Astrocyte (in vitro differentiated cells and primary cell): ENCODE measurements at regions not wholly inside any gene's neighbourhood (a gene's known extent, or its start where the extent isn't known, plus 50 kb on each side); places are given as distances from the start of the nearest gene placed in this dataset.

Source experiments
- DNase-seq: peaks from one replicate; pipeline ENCODE4 v3.0.0-alpha.2; 2010; ENCODE audit warnings: low read depth
- FAIRE-seq: peaks from 2 replicates; lab custom pipeline; 2011; peaks lifted over from hg19 to GRCh38; lab: Jason Lieb, UNC
- H2AFZ ChIP-seq: 2 replicates; pipeline ENCODE4 v1.6.0; 2012; ENCODE audit warnings: low read depth, low read length, inconsistent platforms
- H3K27ac ChIP-seq: 2 replicates; pipeline ENCODE4 v1.5.1; 2011; ENCODE audit warnings: low read depth, low read length, inconsistent platforms
- H3K27me3 ChIP-seq: 2 replicates; pipeline ENCODE4 v1.6.0; 2011; ENCODE audit warnings: low read length, inconsistent platforms; ENCODE audit not compliant: insufficient read depth
- H3K36me3 ChIP-seq: 2 replicates; pipeline ENCODE4 v1.5.1; 2011; ENCODE audit warnings: low read length, inconsistent platforms; ENCODE audit not compliant: insufficient read depth
- H3K4me1 ChIP-seq: 2 replicates; pipeline ENCODE4 v1.5.1; 2011; ENCODE audit warnings: low read length, inconsistent platforms; ENCODE audit not compliant: insufficient read depth
- H3K4me2 ChIP-seq: 2 replicates; pipeline ENCODE4 v1.6.0; 2012; ENCODE audit warnings: low read length, inconsistent platforms
- H3K4me3 ChIP-seq: 2 replicates; pipeline ENCODE4 v1.5.1; 2011; ENCODE audit warnings: low read depth, mild to moderate bottlenecking, low read length, inconsistent platforms; ENCODE audit not compliant: insufficient read depth
- H3K79me2 ChIP-seq: 2 replicates; pipeline ENCODE4 v1.6.0; 2012; ENCODE audit warnings: mild to moderate bottlenecking, low read length, inconsistent platforms; ENCODE audit not compliant: insufficient read depth
- H3K9ac ChIP-seq: 2 replicates; pipeline ENCODE4 v1.6.0; 2012; ENCODE audit warnings: mild to moderate bottlenecking, low read length, inconsistent platforms
- H3K9me3 ChIP-seq: 2 replicates; pipeline ENCODE4 v1.5.1; 2012; ENCODE audit warnings: low read depth, mild to moderate bottlenecking, low read length, inconsistent platforms; ENCODE audit not compliant: insufficient read depth
- H4K20me1 ChIP-seq: 2 replicates; pipeline ENCODE4 v1.6.0; 2012; ENCODE audit warnings: low read length, inconsistent platforms; ENCODE audit not compliant: insufficient read depth
- H3K27ac Mint-ChIP-seq: one replicate; pipeline ENCODE4 v1.8.0; 2021; ENCODE audit warnings: mild to moderate bottlenecking, mixed read lengths; ENCODE audit not compliant: unreplicated experiment
- H3K27me3 Mint-ChIP-seq: one replicate; pipeline ENCODE4 v1.8.0; 2021; ENCODE audit warnings: low read depth, mixed read lengths; ENCODE audit not compliant: unreplicated experiment
- H3K36me3 Mint-ChIP-seq: one replicate; pipeline ENCODE4 v1.8.0; 2021; ENCODE audit warnings: low read depth, mixed read lengths; ENCODE audit not compliant: unreplicated experiment
- H3K4me1 Mint-ChIP-seq: one replicate; pipeline ENCODE4 v1.8.0; 2021; ENCODE audit warnings: low read depth, mixed read lengths; ENCODE audit not compliant: unreplicated experiment
- H3K4me3 Mint-ChIP-seq: one replicate; pipeline ENCODE4 v1.8.0; 2021; ENCODE audit warnings: mild to moderate bottlenecking, moderate library complexity, mixed read lengths; ENCODE audit not compliant: unreplicated experiment
- H3K9me3 Mint-ChIP-seq: one replicate; pipeline ENCODE4 v1.8.0; 2021; ENCODE audit warnings: mild to moderate bottlenecking, mixed read lengths; ENCODE audit not compliant: unreplicated experiment
- CTCF ChIP-seq: IDR thresholded peaks from 2 replicates; pipeline ENCODE4 v1.5.1; 2011; ENCODE audit warnings: low read depth, mild to moderate bottlenecking, inconsistent platforms, low read length, moderate library complexity; ENCODE audit not compliant: insufficient read depth
- EZH2 ChIP-seq: IDR thresholded peaks from 2 replicates; pipeline ENCODE4 v1.6.1; 2012; ENCODE audit warnings: mild to moderate bottlenecking, low read length, inconsistent platforms; ENCODE audit not compliant: insufficient read depth

GRCh38 chr2:134137182-134137611 is 116.7 kb upstream of the MGAT5 start:
- Histone ChIP-seq H3K36me3 (no peaks in the 10 kb centered on the region), H3K4me3 (peak overlapping the region; percentile 24), H3K4me2 (peak overlapping the region; percentile 73), H3K9ac (no peak overlapping the region), H3K27ac (peak overlapping the region; percentile 12), H3K4me1 (peaks cover 20% of the 10 kb centered on the region), H3K79me2 (peaks cover 35% of the 10 kb centered on the region), H3K9me3 (no peaks in the 10 kb centered on the region), H3K27me3 (no peaks in the 10 kb centered on the region), H2AFZ (no peak overlapping the region), H4K20me1 (no peaks in the 10 kb centered on the region)
- no peaks in the 10 kb centered on the region for H3K9me3 Mint-ChIP-seq
- no peaks in the 10 kb centered on the region for H3K27me3 Mint-ChIP-seq
- peaks cover 36% of the 10 kb centered on the region for H3K4me1 Mint-ChIP-seq
- peak overlapping the region; percentile 28 for H3K4me3 Mint-ChIP-seq
- TF ChIP-seq EZH2 (no peak), CTCF (no peak)
- peak overlapping the region; percentile 87 for H3K27ac Mint-ChIP-seq
- peak; percentile 67 for DNase-seq
- H3K36me3 Mint-ChIP-seq, result peaks cover 6% of the 10 kb centered on the region
- no peak for FAIRE-seq

GRCh38 chr2:134138115-134138514 is 115.8 kb upstream of the MGAT5 start:
- Histone ChIP-seq H4K20me1 (no peaks in the 10 kb centered on the region), H3K27me3 (no peaks in the 10 kb centered on the region), H3K9me3 (no peaks in the 10 kb centered on the region), H3K4me1 (peaks cover 28% of the 10 kb centered on the region), H3K79me2 (peaks cover 35% of the 10 kb centered on the region), H2AFZ (no peak overlapping the region), H3K27ac (no peak overlapping the region), H3K36me3 (no peaks in the 10 kb centered on the region), H3K9ac (peak overlapping the region; percentile 7), H3K4me3 (no peak overlapping the region), H3K4me2 (peak overlapping the region; percentile 73)
- peak; percentile 34 for DNase-seq
- TF ChIP-seq EZH2, result no peak
- no peak for TF ChIP-seq CTCF
- peaks cover 44% of the 10 kb centered on the region for H3K4me1 Mint-ChIP-seq
- H3K36me3 Mint-ChIP-seq, result peaks cover 6% of the 10 kb centered on the region
- FAIRE-seq, result no peak
- H3K9me3 Mint-ChIP-seq, result no peaks in the 10 kb centered on the region
- H3K4me3 Mint-ChIP-seq, result peak overlapping the region; percentile 21
- no peaks in the 10 kb centered on the region for H3K27me3 Mint-ChIP-seq
- peak overlapping the region; percentile 87 for H3K27ac Mint-ChIP-seq

GRCh38 chr2:134139611-134140010 is 114.3 kb upstream of the MGAT5 start:
- TF ChIP-seq EZH2, result no peak
- no peak for TF ChIP-seq CTCF
- Histone ChIP-seq H3K79me2 (peaks cover 32% of the 10 kb centered on the region), H3K4me1 (peaks cover 32% of the 10 kb centered on the region), H2AFZ (no peak overlapping the region), H3K36me3 (no peaks in the 10 kb centered on the region), H4K20me1 (no peaks in the 10 kb centered on the region), H3K4me2 (no peak overlapping the region), H3K27me3 (no peaks in the 10 kb centered on the region), H3K4me3 (no peak overlapping the region), H3K9ac (no peak overlapping the region), H3K9me3 (no peaks in the 10 kb centered on the region), H3K27ac (no peak overlapping the region)
- Mint-ChIP-seq H3K4me3 (no peak overlapping the region), H3K36me3 (peaks cover 3% of the 10 kb centered on the region), H3K27me3 (no peaks in the 10 kb centered on the region), H3K9me3 (no peaks in the 10 kb centered on the region), H3K4me1 (peaks cover 56% of the 10 kb centered on the region), H3K27ac (no peak overlapping the region)
- DNase-seq, result no peak
- FAIRE-seq, result no peak
